ENCODE measurements at regions not wholly inside any gene's neighbourhood (a gene's known extent, or its start where the extent isn't known, plus 50 kb on each side); places are given as distances from the start of the nearest gene placed in this dataset.

- in situ Hi-C loops (cut with MboI; ENCODE audit: low sequenced_read_pairs) = no loop called here
Observed at GRCh38 chr1:190540366-190540765, 62.7 kb upstream of the BRINP3 start.

- in situ Hi-C loops (cut with MboI; ENCODE audit: low sequenced_read_pairs) = no loop called here
Observed at GRCh38 chr1:190551638-190552037, 74.0 kb upstream of the BRINP3 start.

- in situ Hi-C loops (cut with MboI; ENCODE audit: low sequenced_read_pairs) = no loop called here
Observed at GRCh38 chr1:190560161-190560681, 82.6 kb upstream of the BRINP3 start.

GRCh38 chr1:190563230-190563629 is 85.6 kb upstream of the BRINP3 start:
- in situ Hi-C loops (cut with MboI; ENCODE audit: low sequenced_read_pairs) = no loop called here

- in situ Hi-C loops (cut with MboI; ENCODE audit: low sequenced_read_pairs) = no loop called here
Observed at GRCh38 chr1:190564117-190564516, 86.5 kb upstream of the BRINP3 start.

GRCh38 chr1:190578017-190578416 is 100.4 kb upstream of the BRINP3 start:
- in situ Hi-C loops (cut with MboI; ENCODE audit: low sequenced_read_pairs) = no loop called here

DNA sequence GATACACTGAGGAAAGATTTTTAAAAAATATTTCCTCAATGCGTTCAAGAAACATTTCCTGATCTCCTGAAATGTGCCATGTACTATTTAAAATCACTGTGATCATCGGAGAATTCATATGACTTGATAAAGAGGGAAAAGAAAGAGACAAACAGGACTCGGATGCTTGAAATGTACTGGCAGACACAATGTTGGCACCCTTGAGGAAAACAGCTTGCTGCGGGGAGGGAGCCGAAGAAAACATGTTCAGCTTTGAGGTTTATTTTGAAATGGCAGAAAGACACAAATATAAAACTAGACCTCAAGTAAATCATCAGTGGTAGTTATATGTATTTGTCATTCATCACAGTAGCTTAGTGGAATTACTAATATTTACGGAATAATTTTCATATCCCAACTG is 100.9 kb upstream of the BRINP3 start:
- in situ Hi-C loops (cut with MboI; ENCODE audit: low sequenced_read_pairs) = no loop called here

DNA sequence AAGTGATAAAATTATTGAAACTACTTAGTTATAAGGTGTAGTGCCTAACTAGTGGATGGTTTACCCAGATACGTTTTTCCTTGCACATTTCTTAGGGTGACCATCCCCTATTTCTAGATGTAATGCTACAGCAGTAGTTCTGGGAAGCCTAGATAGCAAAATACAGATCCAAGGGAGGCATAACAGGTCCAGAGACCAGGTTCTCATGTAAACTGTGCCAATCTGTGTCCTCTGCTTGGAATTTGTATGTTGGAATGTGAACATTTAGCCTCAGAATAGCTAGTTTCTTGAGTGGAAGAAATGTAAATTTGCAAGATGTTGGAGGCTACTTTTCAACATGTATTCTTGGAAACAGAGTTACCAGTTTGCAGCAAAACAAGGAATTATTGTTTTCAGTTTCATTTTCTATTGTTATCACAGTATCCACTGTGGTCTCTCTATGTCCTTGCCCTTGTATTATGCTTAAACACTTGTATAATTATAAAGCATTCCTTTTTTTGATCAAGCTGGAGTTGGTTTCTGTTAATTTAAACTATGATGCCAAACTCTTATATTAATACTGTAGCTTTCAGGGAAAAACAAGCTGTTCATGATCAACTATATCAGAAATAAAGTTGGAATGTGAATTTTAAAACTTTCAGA is 102.0 kb upstream of the BRINP3 start:
- in situ Hi-C loops (cut with MboI; ENCODE audit: low sequenced_read_pairs) = no loop called here

DNA sequence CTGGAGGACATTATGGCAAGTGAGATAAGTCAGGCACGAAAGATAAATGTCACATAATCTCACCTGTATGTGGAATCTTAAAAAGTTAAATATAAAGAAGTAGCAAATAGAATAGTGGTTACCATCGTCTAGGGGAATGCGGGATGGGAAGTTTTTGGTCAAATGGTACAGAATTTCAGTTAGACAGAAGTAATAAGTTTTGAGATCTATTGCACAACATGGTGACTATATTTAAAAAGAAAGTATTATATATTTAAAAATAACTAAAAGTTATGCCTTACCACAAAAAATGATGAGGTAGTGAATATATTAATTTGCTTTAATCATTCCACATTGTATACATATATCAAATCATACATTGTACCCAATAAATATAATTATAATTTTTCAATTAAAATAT is 106.2 kb upstream of the BRINP3 start:
- in situ Hi-C loops (cut with MboI; ENCODE audit: low sequenced_read_pairs) = no loop called here

GRCh38 chr1:190588424-190588823 is 110.8 kb upstream of the BRINP3 start:
- in situ Hi-C loops (cut with MboI; ENCODE audit: low sequenced_read_pairs) = no loop called here

GRCh38 chr1:190595438-190595837 is 117.8 kb upstream of the BRINP3 start:
- in situ Hi-C loops (cut with MboI; ENCODE audit: low sequenced_read_pairs) = no loop called here

- in situ Hi-C loops (cut with MboI; ENCODE audit: low sequenced_read_pairs) = no loop called here
Observed at GRCh38 chr1:190597294-190597693, 119.6 kb upstream of the BRINP3 start.

GRCh38 chr1:190599670-190600069 is 122.0 kb upstream of the BRINP3 start:
- in situ Hi-C loops (cut with MboI; ENCODE audit: low sequenced_read_pairs) = no loop called here

- in situ Hi-C loops (cut with MboI; ENCODE audit: low sequenced_read_pairs) = no loop called here
Observed at GRCh38 chr1:190602325-190602724, 124.7 kb upstream of the BRINP3 start.

DNA sequence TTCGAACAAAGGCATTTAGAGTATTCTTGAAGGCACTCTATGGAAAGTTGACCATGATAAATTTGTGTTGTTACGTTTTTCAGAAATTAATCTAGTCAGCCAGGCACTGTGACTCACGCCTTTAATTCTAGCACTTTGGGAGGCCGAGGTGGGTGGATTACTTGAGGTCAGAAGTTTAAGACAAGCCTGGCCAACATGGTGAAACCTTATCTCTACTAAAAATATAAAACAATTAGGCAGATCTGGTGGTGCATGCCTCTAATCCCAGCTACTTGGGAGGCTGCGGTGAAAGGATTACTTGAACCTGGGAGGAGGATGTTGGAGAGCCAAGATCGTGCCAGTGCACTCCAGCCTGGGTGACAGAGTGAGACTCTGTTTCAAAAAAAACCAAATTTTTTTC is 130.6 kb upstream of the BRINP3 start:
- in situ Hi-C loops (cut with MboI; ENCODE audit: low sequenced_read_pairs) = no loop called here

GRCh38 chr1:190615818-190616217 is 138.2 kb upstream of the BRINP3 start:
- in situ Hi-C loops (cut with MboI; ENCODE audit: low sequenced_read_pairs) = no loop called here

GRCh38 chr1:190616235-190616634 is 138.6 kb upstream of the BRINP3 start:
- in situ Hi-C loops (cut with MboI; ENCODE audit: low sequenced_read_pairs) = no loop called here

DNA sequence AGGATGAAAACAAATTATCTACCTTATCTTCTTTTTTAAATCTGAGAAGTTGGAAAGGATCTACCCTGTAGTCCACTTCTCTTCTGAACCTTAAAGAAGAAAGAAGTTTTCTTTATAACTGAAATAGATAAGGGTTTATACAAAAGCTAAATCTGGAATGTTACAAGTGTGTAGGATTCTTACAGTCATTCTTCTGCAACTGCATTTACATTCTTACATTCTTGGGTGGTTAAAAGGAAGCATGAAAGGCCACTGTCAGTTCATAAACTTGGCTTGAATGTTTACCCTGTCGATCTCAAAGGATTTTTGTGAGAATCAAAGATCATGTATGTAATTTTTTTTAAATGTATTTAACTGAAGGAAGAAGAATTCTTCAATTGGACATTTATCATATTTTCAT is 142.1 kb upstream of the BRINP3 start:
- in situ Hi-C loops (cut with MboI; ENCODE audit: low sequenced_read_pairs) = no loop called here

DNA sequence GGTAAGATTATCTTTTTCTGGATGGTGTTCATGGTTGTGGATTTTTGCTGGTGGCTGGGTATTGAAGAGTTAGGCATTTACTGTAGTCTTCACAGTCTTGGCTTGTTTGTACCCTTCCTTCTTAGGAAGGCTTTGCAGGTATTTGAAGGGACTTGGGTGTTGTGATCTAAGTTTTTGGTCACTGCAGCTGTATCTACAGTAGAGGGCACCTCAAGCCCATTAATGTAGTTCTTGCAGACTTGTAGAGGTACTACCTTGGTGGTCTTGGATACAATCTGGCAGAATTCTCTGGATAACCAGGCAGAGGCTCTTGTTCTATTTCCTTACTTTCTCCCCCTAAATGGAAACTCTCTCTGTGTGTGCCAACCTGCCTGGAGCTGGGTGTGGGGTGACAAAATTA is 155.8 kb upstream of the BRINP3 start:
- in situ Hi-C loops (cut with MboI; ENCODE audit: low sequenced_read_pairs) = no loop called here

DNA sequence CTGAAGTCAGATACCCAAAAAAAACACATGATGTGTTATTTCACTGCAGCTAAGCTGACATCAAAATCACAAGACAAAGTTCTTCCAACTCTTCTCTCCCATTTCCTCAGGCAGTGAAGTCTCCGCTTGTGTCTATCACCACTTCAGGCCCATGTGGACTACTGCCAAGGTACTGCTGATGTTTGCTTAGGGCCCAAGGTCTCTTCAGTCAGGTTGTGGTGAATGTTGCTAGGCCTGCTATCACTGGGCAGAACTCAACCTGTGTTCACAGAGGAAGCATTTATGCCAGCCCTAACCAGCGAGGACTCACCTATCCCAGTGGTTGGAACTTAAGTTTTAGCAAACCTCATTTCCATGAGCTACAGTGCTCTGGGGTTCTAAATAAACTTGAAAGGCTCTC is 156.5 kb upstream of the BRINP3 start:
- in situ Hi-C loops (cut with MboI; ENCODE audit: low sequenced_read_pairs) = no loop called here

GRCh38 chr1:190649553-190649952 is 171.9 kb upstream of the BRINP3 start:
- in situ Hi-C loops (cut with MboI; ENCODE audit: low sequenced_read_pairs) = no loop called here

GRCh38 chr1:190658907-190659306 is 181.2 kb upstream of the BRINP3 start:
- in situ Hi-C loops (cut with MboI; ENCODE audit: low sequenced_read_pairs) = no loop called here

DNA sequence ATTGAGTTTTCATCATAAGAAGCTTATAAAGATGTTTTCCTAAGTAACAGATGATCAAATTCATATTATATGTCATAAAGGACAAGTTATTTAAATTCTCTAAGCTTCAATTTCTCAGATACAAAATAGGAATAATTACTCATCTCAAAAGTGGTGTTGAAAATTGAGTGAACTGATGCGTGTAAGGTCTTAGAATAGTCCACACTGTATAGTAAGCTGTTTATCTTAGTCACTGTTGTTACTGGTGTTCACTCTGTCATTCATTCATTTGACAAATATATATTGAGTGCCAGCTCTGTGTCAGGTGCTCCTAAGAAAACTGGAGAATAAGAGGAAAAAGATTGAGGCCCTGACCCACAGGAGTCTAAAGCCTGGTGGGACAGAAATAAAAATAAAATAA is 186.3 kb upstream of the BRINP3 start:
- in situ Hi-C loops (cut with MboI; ENCODE audit: low sequenced_read_pairs) = no loop called here

Data from HL-60/S4 (cell line).